Breast epithelium (tissue), 4 donors: ENCODE measurements at regions not wholly inside any gene's neighbourhood (a gene's known extent, or its start where the extent isn't known, plus 50 kb on each side); places are given as distances from the start of the nearest gene placed in this dataset.

Experiments
- DNase-seq, 2 donors: peaks; one replicate each; pipeline ENCODE4 v3.0.0-alpha.2; 2019; ENCODE audit warnings: low spot score in 2 of 2
- H3K27ac ChIP-seq, 2 donors: fragments of 200-600 bp; sonication (generic) in 1 of 2; one replicate each; pipeline ENCODE4 v1.5.1; 2016 to 2019; ENCODE audit warnings: mild to moderate bottlenecking in 1 of 2
- H3K27me3 ChIP-seq, 2 donors: fragments of 200-600 bp; sonication (generic) in 1 of 2; one replicate each; pipeline versions ENCODE4 v1.5.1 to v1.6.0; 2017 to 2019; ENCODE audit warnings: control low read depth in 1 of 2, mild to moderate bottlenecking in 1 of 2
- H3K36me3 ChIP-seq: fragments of 200-600 bp; one replicate; pipeline ENCODE4 v1.5.1; 2019
- H3K4me1 ChIP-seq, 2 donors: fragments of 200-600 bp; sonication (generic); one replicate each; pipeline ENCODE4 v1.5.1; 2016 to 2019; ENCODE audit warnings: control low read depth in 1 of 2
- H3K4me3 ChIP-seq, 3 donors: fragments of 200-600 bp; sonication (generic); 1 replicate in 2 of 3; 2 replicates in 1 of 3; pipeline ENCODE4 v1.5.1; 2016 to 2019; ENCODE audit warnings: mild to moderate bottlenecking in 3 of 3, moderate library complexity in 2 of 3
- H3K9me3 ChIP-seq, 2 donors: fragments of 200-600 bp; sonication (generic) in 1 of 2; one replicate each; pipeline ENCODE4 v1.5.1; 2016 to 2019; ENCODE audit warnings: control low read depth in 1 of 2
- POLR2A ChIP-seq: fragments of 450-650 bp; IDR thresholded peaks from one replicate; pipeline ENCODE4 v1.6.1; 2016; ENCODE audit warnings: antibody characterized with exemption, mild to moderate bottlenecking, moderate library complexity
- POLR2AphosphoS5 ChIP-seq, 3 donors: sonication (generic); formaldehyde crosslinking; IDR thresholded peaks; one replicate each; pipeline ENCODE4 v1.6.1; 2017; ENCODE audit warnings: antibody characterized with exemption in 3 of 3
- intact Hi-C: fragments of 100-400 bp; cut with DNase I; formaldehyde crosslinking; loops from one replicate; pipeline ENCODE4 v1.15.1; 2023; ENCODE audit warnings: low total_unique reads
- TF ChIP-seq, protein P1 (sequence below), 3 donors: fragments of 450-650 bp; IDR thresholded peaks; one replicate each; pipeline ENCODE4 v1.5.1; 2016 to 2017; ENCODE audit warnings: antibody characterized with exemption in 3 of 3, mild to moderate bottlenecking in 3 of 3, moderate library complexity in 3 of 3

DNA sequence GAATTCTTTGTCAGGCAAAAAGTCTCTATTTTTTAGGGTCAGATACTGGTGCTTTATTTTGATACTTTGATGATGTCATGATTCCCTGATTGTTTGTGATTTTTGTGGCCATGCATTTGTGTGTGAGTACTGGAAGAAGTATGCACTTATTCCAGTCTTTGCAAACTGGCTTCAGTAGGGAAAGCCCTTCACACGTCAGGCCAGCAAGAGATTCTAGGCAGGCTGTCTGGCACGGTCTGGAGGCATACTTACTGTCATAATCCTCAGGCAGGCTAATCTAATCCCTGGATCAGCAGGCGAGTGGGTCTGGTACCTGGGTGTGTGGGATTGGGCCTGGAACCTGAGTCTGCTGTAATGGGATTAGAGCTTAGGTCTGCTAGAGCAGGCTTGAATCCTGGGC lies 391.8 kb upstream of the MMS22L start:
- TF ChIP-seq, protein P1, sequence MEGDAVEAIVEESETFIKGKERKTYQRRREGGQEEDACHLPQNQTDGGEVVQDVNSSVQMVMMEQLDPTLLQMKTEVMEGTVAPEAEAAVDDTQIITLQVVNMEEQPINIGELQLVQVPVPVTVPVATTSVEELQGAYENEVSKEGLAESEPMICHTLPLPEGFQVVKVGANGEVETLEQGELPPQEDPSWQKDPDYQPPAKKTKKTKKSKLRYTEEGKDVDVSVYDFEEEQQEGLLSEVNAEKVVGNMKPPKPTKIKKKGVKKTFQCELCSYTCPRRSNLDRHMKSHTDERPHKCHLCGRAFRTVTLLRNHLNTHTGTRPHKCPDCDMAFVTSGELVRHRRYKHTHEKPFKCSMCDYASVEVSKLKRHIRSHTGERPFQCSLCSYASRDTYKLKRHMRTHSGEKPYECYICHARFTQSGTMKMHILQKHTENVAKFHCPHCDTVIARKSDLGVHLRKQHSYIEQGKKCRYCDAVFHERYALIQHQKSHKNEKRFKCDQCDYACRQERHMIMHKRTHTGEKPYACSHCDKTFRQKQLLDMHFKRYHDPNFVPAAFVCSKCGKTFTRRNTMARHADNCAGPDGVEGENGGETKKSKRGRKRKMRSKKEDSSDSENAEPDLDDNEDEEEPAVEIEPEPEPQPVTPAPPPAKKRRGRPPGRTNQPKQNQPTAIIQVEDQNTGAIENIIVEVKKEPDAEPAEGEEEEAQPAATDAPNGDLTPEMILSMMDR (IDR thresholded peaks at IDR 0.05) = no peak
- TF ChIP-seq POLR2A (no peak), POLR2AphosphoS5 (IDR thresholded peaks at IDR 0.05) (no peak)
- Histone ChIP-seq H3K9me3 (no peaks in the 10 kb centered on the region), H3K27ac (no peak overlapping the region), H3K27me3 (no peaks in the 10 kb centered on the region), H3K4me1 (no peaks in the 10 kb centered on the region), H3K36me3 (no peaks in the 10 kb centered on the region), H3K4me3 (no peak overlapping the region)
- DNase-seq = no peak
- intact Hi-C loops = no loop called here

DNA sequence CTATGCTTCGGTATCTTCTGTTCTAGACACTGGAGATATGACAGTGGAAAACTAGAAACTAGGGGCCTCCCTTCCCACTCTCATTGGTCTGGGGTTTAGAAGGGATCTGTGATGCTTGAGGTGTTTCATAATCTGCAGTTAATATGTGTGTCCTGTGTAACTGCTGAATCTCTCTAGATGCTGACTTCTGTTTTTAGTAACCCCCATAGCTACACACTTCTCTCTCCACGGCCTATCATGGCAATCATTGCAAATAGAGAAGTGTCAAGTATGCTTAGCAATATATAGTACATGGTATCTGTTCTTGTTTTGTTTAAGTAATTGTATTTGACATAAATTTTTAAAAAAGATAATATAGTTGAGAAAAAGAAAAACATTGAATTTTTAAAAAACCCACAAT lies 394.6 kb upstream of the MMS22L start:
- no peaks in the 10 kb centered on the region for H3K9me3 ChIP-seq
- TF ChIP-seq POLR2AphosphoS5 (IDR thresholded peaks at IDR 0.05) (no peak), POLR2A (no peak)
- TF ChIP-seq, protein P1 (IDR thresholded peaks at IDR 0.05) = no peak
- no peaks in the 10 kb centered on the region for H3K36me3 ChIP-seq
- no peak overlapping the region for H3K27ac ChIP-seq
- intact Hi-C loops = no loop called here
- H3K27me3 ChIP-seq = no peaks in the 10 kb centered on the region
- DNase-seq = no peak
- H3K4me1 ChIP-seq = no peaks in the 10 kb centered on the region
- H3K4me3 ChIP-seq = no peak overlapping the region

DNA sequence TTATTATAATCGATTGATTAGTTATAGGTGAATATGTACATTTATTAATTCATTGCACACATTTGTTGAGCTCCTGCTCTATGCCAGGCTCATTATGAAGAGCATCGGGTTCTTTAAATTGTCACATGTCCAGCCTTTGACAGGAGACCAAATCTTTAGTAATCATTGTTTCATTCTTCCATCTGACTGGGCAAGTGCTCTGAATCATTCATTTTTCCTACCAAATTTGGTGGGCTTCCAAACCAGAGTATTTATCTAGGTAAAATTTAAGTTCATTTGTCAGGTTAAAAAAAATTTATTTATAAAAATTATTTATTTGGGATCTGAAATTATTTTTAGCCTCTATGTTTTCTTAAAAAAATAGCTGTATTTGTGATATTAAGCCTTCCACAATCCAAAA lies 404.9 kb upstream of the MMS22L start:
- H3K36me3 ChIP-seq = no peaks in the 10 kb centered on the region
- DNase-seq = no peak
- TF ChIP-seq POLR2AphosphoS5 (IDR thresholded peaks at IDR 0.05) (no peak), POLR2A (no peak)
- TF ChIP-seq, protein P1 (IDR thresholded peaks at IDR 0.05) = no peak
- no peak overlapping the region for H3K4me3 ChIP-seq
- no peaks in the 10 kb centered on the region for H3K27me3 ChIP-seq
- no peak overlapping the region for H3K27ac ChIP-seq
- no peaks in the 10 kb centered on the region for H3K9me3 ChIP-seq
- intact Hi-C loops = no loop called here
- H3K4me1 ChIP-seq = no peaks in the 10 kb centered on the region

DNA sequence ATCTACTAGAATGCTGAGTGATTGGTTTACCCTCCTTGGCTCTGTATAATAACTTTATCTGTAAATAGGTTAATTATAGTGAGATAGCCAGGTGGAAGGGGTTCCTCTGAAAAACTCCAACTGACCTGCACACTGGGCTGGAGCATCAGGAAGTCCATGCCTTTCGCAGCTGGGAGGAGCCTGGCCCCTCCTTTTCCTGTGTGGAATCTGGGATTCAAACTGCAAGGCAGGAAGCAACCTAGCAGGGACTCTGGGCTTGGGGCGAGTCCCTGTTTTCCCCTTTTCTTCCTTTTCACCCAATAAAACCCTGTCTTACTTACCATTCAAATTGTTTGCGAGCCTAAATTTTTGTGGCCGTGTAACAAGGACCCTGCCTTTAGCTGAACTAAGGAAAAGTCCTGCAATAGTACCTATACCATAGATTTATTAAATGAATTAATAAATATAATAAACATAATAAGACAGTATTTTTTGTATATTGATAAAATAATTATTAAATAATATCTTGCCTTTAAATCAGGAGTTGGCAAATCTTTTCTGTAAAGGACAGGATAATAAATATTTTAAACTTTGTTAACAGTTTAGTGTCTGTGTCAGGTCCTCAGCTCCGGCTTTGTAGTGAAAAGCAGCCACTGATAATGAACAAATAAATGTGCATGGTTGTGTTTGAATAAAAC lies 406.2 kb upstream of the MMS22L start:
- Histone ChIP-seq H3K4me1 (no peaks in the 10 kb centered on the region), H3K4me3 (no peak overlapping the region), H3K27ac (no peak overlapping the region), H3K9me3 (no peaks in the 10 kb centered on the region), H3K36me3 (no peaks in the 10 kb centered on the region), H3K27me3 (no peaks in the 10 kb centered on the region)
- intact Hi-C loops = no loop called here
- TF ChIP-seq, protein P1 (IDR thresholded peaks at IDR 0.05) = no peak
- TF ChIP-seq POLR2AphosphoS5 (IDR thresholded peaks at IDR 0.05) (no peak), POLR2A (no peak)
- no peak for DNase-seq

DNA sequence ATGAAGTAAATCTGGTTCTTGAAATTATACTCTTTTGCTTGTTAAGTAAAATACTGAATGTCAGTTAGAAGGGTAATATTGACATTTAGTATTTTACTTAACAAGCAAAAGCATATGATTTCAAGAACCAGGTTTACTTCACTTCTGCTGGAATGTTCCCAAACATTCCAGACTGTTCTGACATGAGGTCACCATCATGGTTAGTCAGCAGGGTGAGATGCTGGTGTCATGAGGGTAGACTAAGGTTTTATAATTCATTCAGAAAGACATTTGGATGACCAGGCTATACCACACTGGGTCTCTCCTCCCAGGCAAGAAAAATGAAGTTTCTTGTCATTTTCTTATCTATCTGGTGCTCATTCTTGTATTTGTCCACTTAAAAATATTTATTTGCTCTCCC lies 414.4 kb upstream of the MMS22L start:
- H3K36me3 ChIP-seq = no peaks in the 10 kb centered on the region
- TF ChIP-seq, protein P1 (IDR thresholded peaks at IDR 0.05) = no peak
- no peak for TF ChIP-seq POLR2A
- no peak for TF ChIP-seq POLR2AphosphoS5 (IDR thresholded peaks at IDR 0.05)
- H3K27me3 ChIP-seq = no peaks in the 10 kb centered on the region
- H3K4me1 ChIP-seq = no peaks in the 10 kb centered on the region
- H3K4me3 ChIP-seq = no peak overlapping the region
- H3K9me3 ChIP-seq = no peaks in the 10 kb centered on the region
- intact Hi-C loops = no loop called here
- no peak overlapping the region for H3K27ac ChIP-seq
- no peak for DNase-seq
